Sigmoid colon (tissue), 6 donors: ENCODE measurements at regions not wholly inside any gene's neighbourhood (a gene's known extent, or its start where the extent isn't known, plus 50 kb on each side); places are given as distances from the start of the nearest gene placed in this dataset.

Experiments
- DNase-seq: peaks from one replicate; pipeline ENCODE4 v3.0.0-alpha.2; 2019
- H3K27ac ChIP-seq, 4 donors: fragments of 200-600 bp; sonication (generic); one replicate each; pipeline ENCODE4 v1.5.1; 2016 to 2019; ENCODE audit warnings: mild to moderate bottlenecking in 1 of 4
- H3K27me3 ChIP-seq, 3 donors: fragments of 200-600 bp; sonication (generic); one replicate each; pipeline ENCODE4 v1.5.1; 2019; ENCODE audit warnings: mild to moderate bottlenecking in 1 of 3
- H3K36me3 ChIP-seq, 4 donors: fragments of 200-600 bp; sonication (generic); one replicate each; pipeline ENCODE4 v1.5.1; 2016 to 2019
- H3K4me1 ChIP-seq, 4 donors: fragments of 200-600 bp; sonication (generic); one replicate each; pipeline ENCODE4 v1.5.1; 2017 to 2019
- H3K4me3 ChIP-seq, 4 donors: fragments of 200-600 bp; sonication (generic); one replicate each; pipeline ENCODE4 v1.5.1; 2017 to 2019; ENCODE audit warnings: mild to moderate bottlenecking in 2 of 4, moderate library complexity in 1 of 4
- H3K9me3 ChIP-seq, 4 donors: fragments of 200-600 bp in 3 of 4; sonication (generic) in 3 of 4; one replicate each; pipeline versions ENCODE4 v1.5.1 to v1.6.1; 2013 to 2019
- CTCF ChIP-seq, 4 experiments: fragments of 450-650 bp in 3 of 4; fragments of 200-600 bp in 1 of 4; IDR thresholded peaks; one replicate each; pipeline ENCODE4 v1.5.1; 2016 to 2019; ENCODE audit warnings: antibody characterized with exemption in 4 of 4, mild to moderate bottlenecking in 3 of 4, moderate library complexity in 2 of 4
- EP300 ChIP-seq, 4 donors: sonication (generic); formaldehyde crosslinking; IDR thresholded peaks; one replicate each; pipeline ENCODE4 v1.6.1; 2017; ENCODE audit warnings: antibody characterized with exemption in 4 of 4
- POLR2A ChIP-seq, 2 donors: fragments of 450-650 bp; IDR thresholded peaks; one replicate each; pipeline ENCODE4 v1.6.1; 2016; ENCODE audit warnings: antibody characterized with exemption in 2 of 2, mild to moderate bottlenecking in 2 of 2, moderate library complexity in 2 of 2
- POLR2AphosphoS5 ChIP-seq, 4 donors: sonication (generic); formaldehyde crosslinking; IDR thresholded peaks; one replicate each; pipeline ENCODE4 v1.6.1; 2017; ENCODE audit warnings: antibody characterized with exemption in 4 of 4
- WGBS, 2 donors: extraction: QIAGEN DNeasy Blood & Tissue Kit; methylation state at CpG; one replicate each; pipeline ENCODE4 v1.1.7; 2013; 5-methylcytosine and 5-hydroxymethylcytosine counted together
- intact Hi-C: fragments of 100-400 bp; cut with DNase I; formaldehyde crosslinking; loops from one replicate; pipeline ENCODE4 v1.15.1; 2023
- donor health status: healthy with polysubstance abuse.
- donor health status: healthy.

- WGBS, 2 donors: 92% methylated on average over 6 of the region's 6 CpGs
- no peaks in the 10 kb centered on the region for H3K9me3 ChIP-seq
- H3K27me3 ChIP-seq: peaks cover 0 to 7% (median 0%) of the 10 kb centered on the region in 3 donors
- no peak for TF ChIP-seq POLR2AphosphoS5 (IDR thresholded peaks at IDR 0.05)
- no peak for TF ChIP-seq POLR2A (IDR thresholded peaks at IDR 0.05)
- TF ChIP-seq CTCF (IDR thresholded peaks at IDR 0.05): no peak
- TF ChIP-seq EP300 (IDR thresholded peaks at IDR 0.05): no peak
- no peaks in the 10 kb centered on the region for H3K4me1 ChIP-seq
- no peak for DNase-seq
- intact Hi-C loops: no loop called here
- no peak overlapping the region for H3K27ac ChIP-seq
- no peaks in the 10 kb centered on the region for H3K36me3 ChIP-seq
- H3K4me3 ChIP-seq: no peak overlapping the region
Measured at GRCh38 chr3:182692021-182692420, 101.3 kb upstream of the ATP11B start.

GRCh38 chr3:182692695-182693094, 100.6 kb upstream of the ATP11B start:
- H3K4me3 ChIP-seq: no peak overlapping the region
- intact Hi-C loops: no loop called here
- peaks cover 0 to 3% (median 0%) of the 10 kb centered on the region in 3 donors for H3K27me3 ChIP-seq
- no peak overlapping the region for H3K27ac ChIP-seq
- DNase-seq: no peak
- 85% methylated on average over 1 of the region's 1 CpG for WGBS, 2 donors
- no peaks in the 10 kb centered on the region for H3K9me3 ChIP-seq
- no peaks in the 10 kb centered on the region for H3K4me1 ChIP-seq
- H3K36me3 ChIP-seq: no peaks in the 10 kb centered on the region
- TF ChIP-seq POLR2A (IDR thresholded peaks at IDR 0.05) (no peak), CTCF (IDR thresholded peaks at IDR 0.05) (no peak), EP300 (IDR thresholded peaks at IDR 0.05) (no peak), POLR2AphosphoS5 (IDR thresholded peaks at IDR 0.05) (no peak)

GRCh38 chr3:182693723-182694122, 99.6 kb upstream of the ATP11B start:
- H3K9me3 ChIP-seq: no peaks in the 10 kb centered on the region
- no peak overlapping the region for H3K27ac ChIP-seq
- no peaks in the 10 kb centered on the region for H3K4me1 ChIP-seq
- H3K4me3 ChIP-seq: no peak overlapping the region
- WGBS, 2 donors: 94 to 96% methylated on average over 3 of the region's 3 CpGs
- no peaks in the 10 kb centered on the region for H3K36me3 ChIP-seq
- intact Hi-C loops: no loop called here
- H3K27me3 ChIP-seq: no peaks in the 10 kb centered on the region
- TF ChIP-seq EP300 (IDR thresholded peaks at IDR 0.05) (no peak), POLR2AphosphoS5 (IDR thresholded peaks at IDR 0.05) (no peak)
- DNase-seq: no peak

- intact Hi-C loops: no loop called here
Measured at GRCh38 chr3:182696916-182697315, 96.4 kb upstream of the ATP11B start.

GRCh38 chr3:182697345-182697919, 95.9 kb upstream of the ATP11B start:
- Histone ChIP-seq H3K4me1 (no peaks in the 10 kb centered on the region), H3K4me3 (no peak overlapping the region), H3K27ac (no peak overlapping the region), H3K36me3 (no peaks in the 10 kb centered on the region), H3K27me3 (no peaks in the 10 kb centered on the region), H3K9me3 (no peaks in the 10 kb centered on the region)
- DNase-seq: no peak
- TF ChIP-seq POLR2A (IDR thresholded peaks at IDR 0.05) (no peak), CTCF (IDR thresholded peaks at IDR 0.05) (no peak), POLR2AphosphoS5 (IDR thresholded peaks at IDR 0.05) (no peak), EP300 (IDR thresholded peaks at IDR 0.05) (no peak)
- intact Hi-C loops: no loop called here
- 19 to 68% methylated on average over 12 of the region's 12 CpGs for WGBS, 2 donors

More at GRCh38 chr3:182696916-182697315, 96.4 kb upstream of the ATP11B start:
- H3K27ac ChIP-seq: no peak overlapping the region
- no peak for TF ChIP-seq POLR2A (IDR thresholded peaks at IDR 0.05)
- TF ChIP-seq CTCF (IDR thresholded peaks at IDR 0.05): no peak
- no peak for TF ChIP-seq EP300 (IDR thresholded peaks at IDR 0.05)
- TF ChIP-seq POLR2AphosphoS5 (IDR thresholded peaks at IDR 0.05): no peak
- no peaks in the 10 kb centered on the region for H3K4me1 ChIP-seq
- no peaks in the 10 kb centered on the region for H3K9me3 ChIP-seq
- no peaks in the 10 kb centered on the region for H3K27me3 ChIP-seq
- H3K36me3 ChIP-seq: no peaks in the 10 kb centered on the region
- H3K4me3 ChIP-seq: no peak overlapping the region
- WGBS, 2 donors: 77 to 83% methylated on average over 3 of the region's 3 CpGs
- DNase-seq: no peak
